OCI-LY3 (cell line): ENCODE measurements at regions not wholly inside any gene's neighbourhood (a gene's known extent, or its start where the extent isn't known, plus 50 kb on each side); places are given as distances from the start of the nearest gene placed in this dataset.

ENCODE experiments used
- EZH2phosphoT487 ChIP-seq: fragments of 200-600 bp; shearing (Covaris generic); IDR thresholded peaks from 2 replicates; pipeline ENCODE4 v1.6.1; 2018; ENCODE audit warnings: antibody characterized with exemption, mixed run types, low read depth
- TF ChIP-seq, protein P1 (sequence below): fragments of 200-600, 300-600 bp; sonication (generic); IDR thresholded peaks from 2 replicates; pipeline ENCODE4 v1.5.1; 2014; ENCODE audit warnings: antibody characterized with exemption, low read length, low read depth

- TF ChIP-seq, protein P1, sequence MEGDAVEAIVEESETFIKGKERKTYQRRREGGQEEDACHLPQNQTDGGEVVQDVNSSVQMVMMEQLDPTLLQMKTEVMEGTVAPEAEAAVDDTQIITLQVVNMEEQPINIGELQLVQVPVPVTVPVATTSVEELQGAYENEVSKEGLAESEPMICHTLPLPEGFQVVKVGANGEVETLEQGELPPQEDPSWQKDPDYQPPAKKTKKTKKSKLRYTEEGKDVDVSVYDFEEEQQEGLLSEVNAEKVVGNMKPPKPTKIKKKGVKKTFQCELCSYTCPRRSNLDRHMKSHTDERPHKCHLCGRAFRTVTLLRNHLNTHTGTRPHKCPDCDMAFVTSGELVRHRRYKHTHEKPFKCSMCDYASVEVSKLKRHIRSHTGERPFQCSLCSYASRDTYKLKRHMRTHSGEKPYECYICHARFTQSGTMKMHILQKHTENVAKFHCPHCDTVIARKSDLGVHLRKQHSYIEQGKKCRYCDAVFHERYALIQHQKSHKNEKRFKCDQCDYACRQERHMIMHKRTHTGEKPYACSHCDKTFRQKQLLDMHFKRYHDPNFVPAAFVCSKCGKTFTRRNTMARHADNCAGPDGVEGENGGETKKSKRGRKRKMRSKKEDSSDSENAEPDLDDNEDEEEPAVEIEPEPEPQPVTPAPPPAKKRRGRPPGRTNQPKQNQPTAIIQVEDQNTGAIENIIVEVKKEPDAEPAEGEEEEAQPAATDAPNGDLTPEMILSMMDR, result no peak
- TF ChIP-seq EZH2phosphoT487, result no peak
Observed at GRCh38 chr4:91829531-91829930, 474.2 kb upstream of the GRID2 start.
